ENCODE measurements at regions not wholly inside any gene's neighbourhood (a gene's known extent, or its start where the extent isn't known, plus 50 kb on each side); places are given as distances from the start of the nearest gene placed in this dataset.

GRCh38 chr2:156818944-156819343 is 382.8 kb downstream of the GPD2 start:
- H3K27ac ChIP-seq (ENCODE audit: low read length) = no peak overlapping the region
- TF ChIP-seq CTCF (IDR thresholded peaks at IDR 0.05; ENCODE audit: low read depth, low read length) (no peak), EZH2phosphoT487 (IDR thresholded peaks at IDR 0.05; ENCODE audit: low read depth) (no peak)
- no peaks in the 10 kb centered on the region for H3K9me3 ChIP-seq (ENCODE audit: insufficient read depth, low read length)
- no peak overlapping the region for H3K9ac ChIP-seq (ENCODE audit: low read length)
- H3K4me2 ChIP-seq (ENCODE audit: low read length) = no peak overlapping the region
- H3K79me2 ChIP-seq (ENCODE audit: low read length) = no peaks in the 10 kb centered on the region
- no peak overlapping the region for H3K4me3 ChIP-seq (ENCODE audit: low read length)
- H4K20me1 ChIP-seq (ENCODE audit: insufficient read depth, low read length) = no peaks in the 10 kb centered on the region
- H3K27me3 ChIP-seq (ENCODE audit: low read depth, low read length) = no peaks in the 10 kb centered on the region
- H2AFZ ChIP-seq (ENCODE audit: low read depth, low read length) = no peak overlapping the region
- H3K36me3 ChIP-seq (replicated peaks; ENCODE audit: low read depth, low read length) = no peaks in the 10 kb centered on the region
- no peaks in the 10 kb centered on the region for H3K4me1 ChIP-seq (ENCODE audit: low read length)

GRCh38 chr2:156826341-156826933 is 390.3 kb downstream of the GPD2 start:
- H3K36me3 ChIP-seq (replicated peaks; ENCODE audit: low read depth, low read length) = peaks cover 3% of the 10 kb centered on the region

DNA sequence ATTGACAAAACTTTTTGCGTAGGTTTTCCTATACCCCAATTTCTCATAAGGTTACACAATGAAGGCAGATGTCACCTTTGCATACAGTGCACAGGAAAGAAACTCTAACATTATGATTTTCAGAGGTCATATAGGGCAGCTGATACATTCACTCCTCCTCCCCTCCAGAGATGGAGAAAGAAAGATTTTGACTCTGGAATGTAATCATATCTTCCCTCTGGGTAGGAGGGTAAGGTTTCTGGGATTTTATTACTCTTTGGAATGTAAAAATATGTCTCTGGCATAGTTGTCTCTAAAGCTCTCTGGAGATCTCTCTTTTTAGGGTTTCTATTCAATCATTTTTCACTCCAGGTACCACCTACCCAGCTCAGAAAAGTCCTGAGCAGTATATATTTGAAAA is 398.3 kb downstream of the GPD2 start:
- Histone ChIP-seq H3K36me3 (replicated peaks; ENCODE audit: low read depth, low read length) (no peaks in the 10 kb centered on the region), H3K79me2 (ENCODE audit: low read length) (no peaks in the 10 kb centered on the region), H3K9ac (ENCODE audit: low read length) (no peak overlapping the region), H3K4me1 (ENCODE audit: low read length) (peaks cover 11% of the 10 kb centered on the region), H3K27ac (ENCODE audit: low read length) (no peak overlapping the region), H3K4me3 (ENCODE audit: low read length) (no peak overlapping the region), H3K27me3 (ENCODE audit: low read depth, low read length) (no peaks in the 10 kb centered on the region), H3K4me2 (ENCODE audit: low read length) (no peak overlapping the region), H3K9me3 (ENCODE audit: insufficient read depth, low read length) (no peaks in the 10 kb centered on the region), H2AFZ (ENCODE audit: low read depth, low read length) (no peak overlapping the region), H4K20me1 (ENCODE audit: insufficient read depth, low read length) (no peaks in the 10 kb centered on the region)
- TF ChIP-seq EZH2phosphoT487 (IDR thresholded peaks at IDR 0.05; ENCODE audit: low read depth) (no peak), CTCF (IDR thresholded peaks at IDR 0.05; ENCODE audit: low read depth, low read length) (no peak)

More at GRCh38 chr2:156826341-156826933, 390.3 kb downstream of the GPD2 start:
- Histone ChIP-seq H3K4me3 (ENCODE audit: low read length) (no peak overlapping the region), H3K27me3 (ENCODE audit: low read depth, low read length) (no peaks in the 10 kb centered on the region), H2AFZ (ENCODE audit: low read depth, low read length) (no peak overlapping the region), H3K27ac (ENCODE audit: low read length) (no peak overlapping the region), H4K20me1 (ENCODE audit: insufficient read depth, low read length) (no peaks in the 10 kb centered on the region), H3K4me1 (ENCODE audit: low read length) (no peaks in the 10 kb centered on the region), H3K9me3 (ENCODE audit: insufficient read depth, low read length) (no peaks in the 10 kb centered on the region), H3K4me2 (ENCODE audit: low read length) (no peak overlapping the region), H3K9ac (ENCODE audit: low read length) (no peak overlapping the region), H3K79me2 (ENCODE audit: low read length) (no peaks in the 10 kb centered on the region)
- TF ChIP-seq EZH2phosphoT487 (IDR thresholded peaks at IDR 0.05; ENCODE audit: low read depth) (no peak), CTCF (IDR thresholded peaks at IDR 0.05; ENCODE audit: low read depth, low read length) (no peak)

DNA sequence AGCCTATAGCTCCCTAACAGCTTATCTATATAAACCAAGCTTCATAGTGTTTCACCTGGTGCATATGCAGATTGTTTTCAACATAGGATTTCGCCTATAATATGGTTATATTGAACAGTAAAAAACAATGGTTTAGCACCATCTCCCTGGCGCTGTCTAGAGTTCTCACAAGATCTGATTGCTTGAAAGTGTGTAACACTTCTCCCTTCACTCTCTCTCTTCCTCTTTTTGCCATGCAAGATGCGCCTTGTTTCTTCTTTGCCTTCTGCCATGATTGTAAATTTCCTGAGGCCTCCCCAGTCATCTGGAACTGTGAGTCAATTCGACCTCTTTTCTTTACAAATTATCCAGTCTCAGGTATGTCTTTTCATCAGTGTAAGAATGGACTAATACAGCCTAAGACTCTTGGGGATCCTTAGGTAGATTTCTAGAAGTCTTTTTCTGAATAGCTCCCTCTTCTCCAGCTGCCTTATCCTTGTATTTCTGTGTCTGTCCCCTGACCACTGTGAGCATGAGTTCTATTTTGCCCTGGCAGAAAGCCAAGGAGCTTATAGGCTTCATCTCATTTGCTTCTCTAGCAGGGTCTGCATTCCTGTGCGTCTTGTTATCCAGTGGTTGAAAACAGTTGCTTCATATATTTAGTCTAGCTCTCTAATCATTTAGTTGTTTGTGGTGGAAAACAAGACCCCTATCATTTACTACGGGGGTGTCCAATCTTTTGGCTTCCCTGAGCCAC is 401.6 kb downstream of the GPD2 start:
- Histone ChIP-seq H3K4me1 (ENCODE audit: low read length) (peaks cover 20% of the 10 kb centered on the region), H3K9ac (ENCODE audit: low read length) (no peak overlapping the region), H3K9me3 (ENCODE audit: insufficient read depth, low read length) (no peaks in the 10 kb centered on the region), H4K20me1 (ENCODE audit: insufficient read depth, low read length) (no peaks in the 10 kb centered on the region), H2AFZ (ENCODE audit: low read depth, low read length) (no peak overlapping the region), H3K27me3 (ENCODE audit: low read depth, low read length) (no peaks in the 10 kb centered on the region), H3K4me3 (ENCODE audit: low read length) (no peak overlapping the region), H3K4me2 (ENCODE audit: low read length) (peak overlapping the region; percentile 17), H3K36me3 (replicated peaks; ENCODE audit: low read depth, low read length) (no peaks in the 10 kb centered on the region), H3K27ac (ENCODE audit: low read length) (no peak overlapping the region), H3K79me2 (ENCODE audit: low read length) (no peaks in the 10 kb centered on the region)
- TF ChIP-seq EZH2phosphoT487 (IDR thresholded peaks at IDR 0.05; ENCODE audit: low read depth) (no peak), CTCF (IDR thresholded peaks at IDR 0.05; ENCODE audit: low read depth, low read length) (no peak)
